H1 (cell line): ENCODE measurements at regions not wholly inside any gene's neighbourhood (a gene's known extent, or its start where the extent isn't known, plus 50 kb on each side); places are given as distances from the start of the nearest gene placed in this dataset.

ENCODE experiments used
- CTCF ChIA-PET: fragments of 300-600 bp; sonication (Branson Sonifier 250); formaldehyde crosslinking; loops from one replicate; lab custom pipeline; 2021; ENCODE audit not compliant: partially characterized antibody; lab: Charles Lee
- POLR2A ChIA-PET: fragments of 300-600 bp; sonication (Branson Sonifier 250); formaldehyde crosslinking; loops from one replicate; lab custom pipeline; 2021; ENCODE audit warnings: inconsistent platforms; ENCODE audit not compliant: partially characterized antibody; lab: Charles Lee
- DNase-seq, 2 experiments: peaks; one replicate each; pipeline versions ENCODE4 v3.0.0 to v3.0.0-alpha.2; 2010 to 2022; ENCODE audit warnings: low spot score in 2 of 2, low read depth in 1 of 2, mixed read lengths in 1 of 2
- FAIRE-seq: peaks from 2 replicates; lab custom pipeline; 2011; peaks lifted over from hg19 to GRCh38; lab: Jason Lieb, UNC
- H2AFZ ChIP-seq: 2 replicates; pipeline ENCODE4 v1.8.1; 2012; ENCODE audit warnings: low read length, inconsistent platforms
- H2AK5ac ChIP-seq: 2 replicates; pipeline ENCODE4 v1.6.1; 2013; ENCODE audit warnings: low read depth, low read length
- H2BK120ac ChIP-seq: replicated peaks from 2 replicates; pipeline ENCODE3; 2013; ENCODE audit warnings: low read depth, low read length, inconsistent platforms
- H2BK12ac ChIP-seq: 2 replicates; pipeline ENCODE4 v1.6.1; 2013; ENCODE audit warnings: low read depth, low read length
- H2BK15ac ChIP-seq: 2 replicates; pipeline ENCODE4 v1.6.1; 2013; ENCODE audit warnings: low read length
- H2BK20ac ChIP-seq: 2 replicates; pipeline ENCODE4 v1.6.1; 2013; ENCODE audit warnings: low read length
- H2BK5ac ChIP-seq: 2 replicates; pipeline ENCODE4 v1.6.1; 2013; ENCODE audit warnings: low read depth, low read length
- H3K14ac ChIP-seq: 2 replicates; pipeline ENCODE4 v1.6.1; 2013; ENCODE audit warnings: inconsistent platforms; ENCODE audit not compliant: insufficient read length
- H3K18ac ChIP-seq: 2 replicates; pipeline ENCODE4 v1.6.1; 2013; ENCODE audit warnings: low read length; ENCODE audit errors: extremely low read depth
- H3K23ac ChIP-seq: 2 replicates; pipeline ENCODE4 v1.6.1; 2013; ENCODE audit warnings: inconsistent platforms; ENCODE audit not compliant: insufficient read length
- H3K23me2 ChIP-seq: 2 replicates; pipeline ENCODE4 v1.6.1; 2013; ENCODE audit warnings: low read depth, low read length
- H3K27ac ChIP-seq: 2 replicates; pipeline ENCODE4 v1.6.1; 2011; ENCODE audit warnings: low read depth, low read length, inconsistent platforms
- H3K27me3 ChIP-seq, 4 experiments: replicated peaks in 1 of 4; 1 replicate in 1 of 4; 2 replicates in 3 of 4; pipeline versions ENCODE4 v1.6.1 to v1.8.1; 2011 to 2013; ENCODE audit warnings: low read length in 3 of 4, mild to moderate bottlenecking in 3 of 4, inconsistent platforms in 2 of 4, mixed read lengths in 2 of 4, moderate library complexity in 1 of 4; ENCODE audit not compliant: control insufficient read depth in 3 of 4, insufficient read depth in 3 of 4; ENCODE audit errors: extremely low read depth in 1 of 4
- H3K36me3 ChIP-seq, 4 experiments: 2 replicates each; pipeline versions ENCODE4 v1.6.1 to v1.8.1; 2011 to 2013; ENCODE audit warnings: mild to moderate bottlenecking in 4 of 4, low read length in 3 of 4, moderate library complexity in 2 of 4, control low read depth in 1 of 4, inconsistent platforms in 1 of 4; ENCODE audit not compliant: insufficient read depth in 4 of 4, control insufficient read depth in 2 of 4
- H3K4ac ChIP-seq: replicated peaks from 2 replicates; pipeline ENCODE3; 2013; ENCODE audit warnings: low read length, low read depth, mixed read lengths, inconsistent platforms; ENCODE audit not compliant: insufficient read length
- H3K4me1 ChIP-seq, 4 experiments: replicated peaks in 1 of 4; 1 replicate in 1 of 4; 2 replicates in 3 of 4; pipeline versions ENCODE4 v1.6.1 to v1.8.1; 2011 to 2013; ENCODE audit warnings: low read length in 3 of 4, inconsistent platforms in 2 of 4, mixed read lengths in 1 of 4; ENCODE audit not compliant: insufficient read depth in 4 of 4, control insufficient read depth in 3 of 4
- H3K4me2 ChIP-seq, 2 experiments: 2 replicates each; pipeline versions ENCODE4 v1.6.1 to v1.8.1; 2011 to 2013; ENCODE audit warnings: low read depth in 2 of 2, low read length in 2 of 2, control low read depth in 1 of 2, inconsistent platforms in 1 of 2, mild to moderate bottlenecking in 1 of 2; ENCODE audit not compliant: insufficient read depth in 1 of 2
- H3K4me3 ChIP-seq, 4 experiments: fragments of 200-600, 300-600 bp in 1 of 4; sonication (generic), shearing (Covaris generic), sonication (Bioruptor Twin) in 1 of 4; 2 replicates each; pipeline versions ENCODE4 v1.5.1 to v1.8.1; 2011 to 2016; ENCODE audit warnings: low read length in 4 of 4, low read depth in 3 of 4, control low read depth in 2 of 4, inconsistent platforms in 2 of 4, mild to moderate bottlenecking in 2 of 4, mixed read lengths in 1 of 4, moderate library complexity in 1 of 4; ENCODE audit not compliant: insufficient read depth in 2 of 4; ENCODE audit errors: extremely low read depth in 1 of 4
- H3K56ac ChIP-seq: replicated peaks from 2 replicates; pipeline ENCODE3; 2013; ENCODE audit warnings: low read depth, mild to moderate bottlenecking, mixed read lengths, low read length, inconsistent platforms; ENCODE audit not compliant: insufficient read length
- H3K79me1 ChIP-seq: 2 replicates; pipeline ENCODE4 v1.6.1; 2013; ENCODE audit warnings: low read depth, low read length, control low read depth
- H3K79me2 ChIP-seq, 2 experiments: 2 replicates each; pipeline versions ENCODE4 v1.6.1 to v1.8.1; 2012 to 2013; ENCODE audit warnings: low read length in 2 of 2, mild to moderate bottlenecking in 2 of 2, inconsistent platforms in 1 of 2; ENCODE audit not compliant: insufficient read depth in 2 of 2, control insufficient read depth in 1 of 2
- H3K9ac ChIP-seq, 4 experiments: replicated peaks in 1 of 4; 1 replicate in 1 of 4; 2 replicates in 3 of 4; pipeline versions ENCODE4 v1.6.1 to v1.8.1; 2011 to 2013; ENCODE audit warnings: low read depth in 3 of 4, low read length in 3 of 4, control low read depth in 2 of 4, mild to moderate bottlenecking in 2 of 4, moderate library complexity in 2 of 4, inconsistent platforms in 1 of 4; ENCODE audit errors: extremely low read depth in 1 of 4
- H3K9me3 ChIP-seq, 2 experiments: 2 replicates each; pipeline versions ENCODE4 v1.6.1 to v1.8.1; 2012 to 2013; ENCODE audit warnings: mild to moderate bottlenecking in 2 of 2, moderate library complexity in 2 of 2, control low read depth in 1 of 2, inconsistent platforms in 1 of 2, low read depth in 1 of 2, low read length in 1 of 2, mixed read lengths in 1 of 2; ENCODE audit not compliant: insufficient read depth in 2 of 2
- H4K20me1 ChIP-seq, 2 experiments: replicated peaks in 1 of 2; 2 replicates each; pipeline versions ENCODE3 to v1.8.1; 2011 to 2013; ENCODE audit warnings: inconsistent platforms in 2 of 2, low read length in 2 of 2, mild to moderate bottlenecking in 1 of 2; ENCODE audit not compliant: insufficient read depth in 2 of 2, control insufficient read depth in 1 of 2
- H4K5ac ChIP-seq: 2 replicates; pipeline ENCODE4 v1.6.1; 2013; ENCODE audit warnings: low read length, low read depth, mixed read lengths, inconsistent platforms; ENCODE audit not compliant: insufficient read length
- H4K8ac ChIP-seq: 2 replicates; pipeline ENCODE4 v1.8.0; 2013; ENCODE audit warnings: mild to moderate bottlenecking, moderate library complexity, low read length, inconsistent platforms; ENCODE audit not compliant: insufficient read depth; ENCODE audit errors: extremely low read depth
- H4K91ac ChIP-seq: replicated peaks from 2 replicates; pipeline ENCODE3; 2013; ENCODE audit warnings: low read length, mixed read lengths, inconsistent platforms; ENCODE audit not compliant: insufficient read length
- EP300 ChIP-seq, 2 experiments: IDR thresholded peaks; 1 replicate in 1 of 2; 2 replicates in 1 of 2; pipeline ENCODE4 v1.6.1; 2011 to 2012; ENCODE audit warnings: low read depth in 2 of 2, low read length in 2 of 2, mild to moderate bottlenecking in 2 of 2, borderline replicate concordance in 1 of 2, inconsistent platforms in 1 of 2, moderate library complexity in 1 of 2
- PHF8 ChIP-seq: fragments of 200-600 bp; sonication (generic); conservative IDR thresholded peaks from 2 replicates; pipeline ENCODE4 v1.7.1; 2012; ENCODE audit warnings: low read depth, mild to moderate bottlenecking, inconsistent platforms, low read length, moderate library complexity
- RAD21 ChIP-seq, 2 experiments: IDR thresholded peaks in 1 of 2; conservative IDR thresholded peaks in 1 of 2; 2 replicates each; pipeline ENCODE4 v1.6.1; 2011; ENCODE audit warnings: low read depth in 2 of 2, low read length in 2 of 2, improper control_type of control experiment in 1 of 2, inconsistent platforms in 1 of 2, mild to moderate bottlenecking in 1 of 2, moderate library complexity in 1 of 2
- WGBS, 2 experiments: shearing (Covaris generic) in 1 of 2; methylation state at CpG; one replicate each; pipeline versions ENCODE4 v1.1.6 to v1.1.7; 2013 to 2015; ENCODE audit warnings: low lambda C conversion rate in 2 of 2, mixed read lengths in 2 of 2, inconsistent platforms in 1 of 2, low coverage in 1 of 2, missing lambda C conversion rate in 1 of 2; ENCODE audit not compliant: insufficient replicate concordance in 2 of 2, insufficient coverage in 1 of 2, insufficient read length in 1 of 2; ENCODE audit errors: extremely low coverage in 1 of 2, missing lambda C conversion rate in 1 of 2; 5-methylcytosine and 5-hydroxymethylcytosine counted together

GRCh38 chr3:35529337-35529736, 110.0 kb upstream of the ARPP21 start:
- Histone ChIP-seq H3K4ac (no peak overlapping the region), H3K36me3 (no peaks in the 10 kb centered on the region), H3K14ac (no peak overlapping the region), H3K56ac (no peak overlapping the region), H2BK15ac (no peak overlapping the region), H3K27me3 (no peaks in the 10 kb centered on the region), H4K5ac (no peak overlapping the region), H3K4me2 (no peak overlapping the region), H3K4me1 (no peaks in the 10 kb centered on the region; a peak in 1 of 7 replicates), H3K23me2 (no peaks in the 10 kb centered on the region), H4K8ac (no peak overlapping the region), H2BK20ac (no peak overlapping the region), H3K18ac (no peak overlapping the region), H4K91ac (no peak overlapping the region), H2BK120ac (no peak overlapping the region), H3K27ac (no peak overlapping the region), H2BK5ac (no peak overlapping the region), H3K79me2 (no peaks in the 10 kb centered on the region), H3K9ac (no peak overlapping the region), H3K23ac (no peak overlapping the region), H2AK5ac (no peak overlapping the region), H3K4me3 (no peak overlapping the region), H3K79me1 (no peaks in the 10 kb centered on the region), H3K9me3 (no peaks in the 10 kb centered on the region), H2BK12ac (no peak overlapping the region), H4K20me1 (no peaks in the 10 kb centered on the region), H2AFZ (no peak overlapping the region)
- WGBS, 2 experiments = 89% methylated on average over 6 of the region's 6 CpGs; no CpG with 5 or more reads in 1 of the 2 experiments
- DNase-seq (no peak), FAIRE-seq (no peak)
- CTCF ChIA-PET = no interaction called here
- POLR2A ChIA-PET = no interaction called here
- no peak for TF ChIP-seq PHF8
- TF ChIP-seq EP300 (IDR thresholded peaks at IDR 0.05; ENCODE audit: borderline replicate concordance in 1 of 2, low read depth in 2 of 2, low read length in 2 of 2) = no peak
- TF ChIP-seq RAD21 (IDR thresholded peaks at IDR 0.05 in 1 of 2, conservative IDR thresholded peaks at IDR 0.05 in 1 of 2; ENCODE audit: low read depth in 2 of 2, low read length in 2 of 2) = no peak
